ENCODE measurements at regions not wholly inside any gene's neighbourhood (a gene's known extent, or its start where the extent isn't known, plus 50 kb on each side); places are given as distances from the start of the nearest gene placed in this dataset.

GRCh38 chr7:33794959-33795358, 110.4 kb upstream of the BMPER start:
- TF ChIP-seq CTCF (IDR thresholded peaks at IDR 0.05) (no peak), POLR2A (IDR thresholded peaks at IDR 0.05) (no peak)

Data from esophagus squamous epithelium (tissue), 4 donors.